Right lung (tissue), 2 donors: ENCODE measurements at regions not wholly inside any gene's neighbourhood (a gene's known extent, or its start where the extent isn't known, plus 50 kb on each side); places are given as distances from the start of the nearest gene placed in this dataset.

ENCODE experiments used
- DNase-seq, 2 donors: peaks; one replicate each; pipeline ENCODE4 v3.0.0-alpha.2; 2013

GRCh38 chr6:151701911-151702562, 105.4 kb upstream of the ESR1 start:
- no peak for DNase-seq

- no peak for DNase-seq
Observed at GRCh38 chr6:151702851-151703658, 104.4 kb upstream of the ESR1 start.

GRCh38 chr6:151704383-151704782, 103.1 kb upstream of the ESR1 start:
- DNase-seq, result no peak

GRCh38 chr6:151705993-151706733, 101.3 kb upstream of the ESR1 start:
- DNase-seq, result no peak

GRCh38 chr6:151709329-151709728, 98.2 kb upstream of the ESR1 start:
- no peak for DNase-seq

- no peak for DNase-seq
Observed at GRCh38 chr6:151716526-151716932, 91.0 kb upstream of the ESR1 start.

GRCh38 chr6:151719070-151719469, 88.4 kb upstream of the ESR1 start:
- no peak for DNase-seq

GRCh38 chr6:151721146-151721545, 86.3 kb upstream of the ESR1 start:
- DNase-seq, result no peak

- DNase-seq, result no peak
Observed at GRCh38 chr6:151721671-151722070, 85.8 kb upstream of the ESR1 start.

- no peak for DNase-seq
Observed at GRCh38 chr6:151722342-151722741, 85.1 kb upstream of the ESR1 start.

GRCh38 chr6:151723152-151723551, 84.3 kb upstream of the ESR1 start:
- DNase-seq, result no peak

GRCh38 chr6:151729829-151730495, 77.5 kb upstream of the ESR1 start:
- no peak for DNase-seq

- no peak for DNase-seq
Observed at GRCh38 chr6:151730496-151730870, 77.0 kb upstream of the ESR1 start.

- DNase-seq, result no peak
Observed at GRCh38 chr6:151731313-151731712, 76.2 kb upstream of the ESR1 start.

GRCh38 chr6:151733680-151734320, 73.7 kb upstream of the ESR1 start:
- DNase-seq, result no peak

- DNase-seq, result peak in 1 of 2 donors; percentile 4
Observed at GRCh38 chr6:151738267-151738666, 69.2 kb upstream of the ESR1 start.

- no peak for DNase-seq
Observed at GRCh38 chr6:151738960-151739359, 68.5 kb upstream of the ESR1 start.

- no peak for DNase-seq
Observed at GRCh38 chr6:151740820-151741219, 66.7 kb upstream of the ESR1 start.

GRCh38 chr6:151747896-151748295, 59.6 kb upstream of the ESR1 start:
- no peak for DNase-seq

GRCh38 chr6:151749341-151749740, 58.1 kb upstream of the ESR1 start:
- DNase-seq, result no peak

GRCh38 chr6:151753581-151753980, 53.9 kb upstream of the ESR1 start:
- DNase-seq, result no peak

GRCh38 chr6:151757506-151757955, 50.0 kb upstream of the ESR1 start:
- DNase-seq, result no peak
